Aorta (tissue), 5 donors: ENCODE measurements at regions not wholly inside any gene's neighbourhood (a gene's known extent, or its start where the extent isn't known, plus 50 kb on each side); places are given as distances from the start of the nearest gene placed in this dataset.
A peak's percentile ranks its signal among the peaks of the same experiment; 100 is the strongest.

Source experiments
- ATAC-seq: fragments of 200-7000 bp; cut with Tn5 transposase; one replicate; pipeline ENCODE4 v1.9.1; 2022; ENCODE audit warnings: moderate library complexity; ENCODE audit not compliant: low FRiP score
- DNase-seq, 2 donors: peaks; one replicate each; pipeline ENCODE4 v3.0.0-alpha.2; 2020
- H3K27ac ChIP-seq, 2 donors: one replicate each; pipeline ENCODE4 v1.5.1; 2013; ENCODE audit warnings: low read length in 2 of 2, mild to moderate bottlenecking in 2 of 2, moderate library complexity in 2 of 2, control low read depth in 1 of 2, inconsistent platforms in 1 of 2, low read depth in 1 of 2
- H3K27me3 ChIP-seq, 2 donors: one replicate each; pipeline ENCODE4 v1.6.1; 2013; ENCODE audit warnings: control low read depth in 1 of 2, low read length in 1 of 2, mild to moderate bottlenecking in 1 of 2, moderate library complexity in 1 of 2; ENCODE audit not compliant: insufficient read depth in 2 of 2, control insufficient read depth in 1 of 2
- H3K36me3 ChIP-seq, 2 donors: one replicate each; pipeline ENCODE4 v1.6.1; 2013; ENCODE audit warnings: control low read depth in 1 of 2, low read length in 1 of 2, mild to moderate bottlenecking in 1 of 2; ENCODE audit not compliant: insufficient read depth in 2 of 2, control insufficient read depth in 1 of 2
- H3K4me1 ChIP-seq, 2 donors: one replicate each; pipeline ENCODE4 v1.6.1; 2013; ENCODE audit warnings: low read length in 2 of 2, control low read depth in 1 of 2, mild to moderate bottlenecking in 1 of 2, moderate library complexity in 1 of 2; ENCODE audit not compliant: insufficient read depth in 2 of 2, control insufficient read depth in 1 of 2
- H3K4me3 ChIP-seq, 2 donors: one replicate each; pipeline ENCODE4 v1.5.1; 2013; ENCODE audit warnings: low read length in 2 of 2, control low read depth in 1 of 2, mild to moderate bottlenecking in 1 of 2
- H3K9me3 ChIP-seq: one replicate; pipeline ENCODE4 v1.6.1; 2013; ENCODE audit warnings: mild to moderate bottlenecking, low read length; ENCODE audit not compliant: control insufficient read depth
- WGBS, 2 donors: extraction: QIAGEN DNeasy Blood & Tissue Kit; methylation state at CpG; one replicate each; pipeline ENCODE4 v1.1.7; 2013; 5-methylcytosine and 5-hydroxymethylcytosine counted together
- intact Hi-C, 2 donors: fragments of 100-400 bp; cut with DNase I; formaldehyde crosslinking; loops; one replicate each; pipeline versions ENCODE4 v1.14.2 to v1.15.0; 2022
- donor health status: healthy with polysubstance abuse.
- donor health status: Bipolar disorder and iron deficiency.
- donor health status: DM: no; HTN: no; CAD: no.
- donor health status: DM: no; HTN: no; CAD: no.
- donor health status: DM: yes; HTN: yes; CAD: no.

GRCh38 chr14:85798856-85799255, 268.9 kb downstream of the FLRT2 start:
- no peaks in the 10 kb centered on the region for H3K4me1 ChIP-seq
- no peaks in the 10 kb centered on the region for H3K36me3 ChIP-seq
- H3K27me3 ChIP-seq, result no peaks in the 10 kb centered on the region
- ATAC-seq, result no peak
- no peak overlapping the region for H3K27ac ChIP-seq
- H3K9me3 ChIP-seq, result no peaks in the 10 kb centered on the region
- no peak for DNase-seq
- 71 to 78% methylated on average over 5 of the region's 5 CpGs for WGBS, 2 donors
- no peak overlapping the region for H3K4me3 ChIP-seq
- intact Hi-C loops, result no loop called here

- WGBS, 2 donors, result 11 to 14% methylated on average over 1 of the region's 1 CpG
- intact Hi-C loops, result no loop called here
Measured at GRCh38 chr14:85793533-85793932, 263.6 kb downstream of the FLRT2 start.

GRCh38 chr14:85789506-85789905, 259.6 kb downstream of the FLRT2 start:
- H3K4me3 ChIP-seq, result no peak overlapping the region
- H3K4me1 ChIP-seq, result no peaks in the 10 kb centered on the region
- ATAC-seq (no peak), DNase-seq (no peak)
- WGBS, 2 donors, result 29 to 50% methylated on average over 2 of the region's 2 CpGs
- H3K36me3 ChIP-seq, result no peaks in the 10 kb centered on the region
- H3K27ac ChIP-seq, result no peak overlapping the region
- no peaks in the 10 kb centered on the region for H3K27me3 ChIP-seq
- H3K9me3 ChIP-seq, result peaks cover 1% of the 10 kb centered on the region
- intact Hi-C loops, result no loop called here

More at GRCh38 chr14:85793533-85793932, 263.6 kb downstream of the FLRT2 start:
- no peak overlapping the region for H3K27ac ChIP-seq
- peaks cover 1% of the 10 kb centered on the region for H3K9me3 ChIP-seq
- no peak for DNase-seq
- no peaks in the 10 kb centered on the region for H3K36me3 ChIP-seq
- ATAC-seq, result no peak
- no peak overlapping the region for H3K4me3 ChIP-seq
- no peaks in the 10 kb centered on the region for H3K27me3 ChIP-seq
- no peaks in the 10 kb centered on the region for H3K4me1 ChIP-seq

- no peak for DNase-seq
- 56 to 73% methylated on average over 2 of the region's 2 CpGs for WGBS, 2 donors
- intact Hi-C loops, result no loop called here
- ATAC-seq, result no peak
- H3K27me3 ChIP-seq, result no peaks in the 10 kb centered on the region
- H3K36me3 ChIP-seq, result no peaks in the 10 kb centered on the region
- no peaks in the 10 kb centered on the region for H3K4me1 ChIP-seq
- H3K4me3 ChIP-seq, result no peak overlapping the region
- no peak overlapping the region for H3K27ac ChIP-seq
- peaks cover 1% of the 10 kb centered on the region for H3K9me3 ChIP-seq
Measured at GRCh38 chr14:85788470-85789233, 258.7 kb downstream of the FLRT2 start.

GRCh38 chr14:85766295-85766694, 236.4 kb downstream of the FLRT2 start:
- WGBS, 2 donors, result 88% methylated on average over 3 of the region's 3 CpGs
- H3K4me3 ChIP-seq, result no peak overlapping the region
- H3K4me1 ChIP-seq, result no peaks in the 10 kb centered on the region
- no peak overlapping the region for H3K27ac ChIP-seq
- H3K9me3 ChIP-seq, result peaks cover under 1% of the 10 kb centered on the region
- intact Hi-C loops, result no loop called here
- H3K27me3 ChIP-seq, result no peaks in the 10 kb centered on the region
- no peaks in the 10 kb centered on the region for H3K36me3 ChIP-seq
- no peak for DNase-seq
- no peak for ATAC-seq

GRCh38 chr14:85764822-85765221, 234.9 kb downstream of the FLRT2 start:
- H3K27ac ChIP-seq, result no peak overlapping the region
- 27 to 38% methylated on average over 6 of the region's 6 CpGs for WGBS, 2 donors
- no peaks in the 10 kb centered on the region for H3K27me3 ChIP-seq
- DNase-seq (peak in 1 of 2 donors; percentile 49), ATAC-seq (peak; percentile 60)
- H3K36me3 ChIP-seq, result no peaks in the 10 kb centered on the region
- intact Hi-C loops, result no loop called here
- no peaks in the 10 kb centered on the region for H3K4me1 ChIP-seq
- H3K9me3 ChIP-seq, result peaks cover 5% of the 10 kb centered on the region
- H3K4me3 ChIP-seq, result no peak overlapping the region

GRCh38 chr14:85762526-85762925, 232.6 kb downstream of the FLRT2 start:
- intact Hi-C loops, result no loop called here
- Histone ChIP-seq H3K4me3 (no peak overlapping the region), H3K27me3 (no peaks in the 10 kb centered on the region), H3K4me1 (no peaks in the 10 kb centered on the region), H3K27ac (no peak overlapping the region), H3K9me3 (peaks cover 5% of the 10 kb centered on the region), H3K36me3 (no peaks in the 10 kb centered on the region)
- ATAC-seq (no peak), DNase-seq (no peak)
- 75 to 82% methylated on average over 4 of the region's 4 CpGs for WGBS, 2 donors

- Histone ChIP-seq H3K4me1 (no peaks in the 10 kb centered on the region), H3K27me3 (no peaks in the 10 kb centered on the region), H3K9me3 (peaks cover 2% of the 10 kb centered on the region), H3K4me3 (no peak overlapping the region), H3K36me3 (no peaks in the 10 kb centered on the region), H3K27ac (no peak overlapping the region)
- WGBS, 2 donors, result 42 to 66% methylated on average over 2 of the region's 2 CpGs
- no peak for DNase-seq
- intact Hi-C loops, result no loop called here
- no peak for ATAC-seq
Measured at GRCh38 chr14:85752175-85752574, 222.2 kb downstream of the FLRT2 start.

GRCh38 chr14:85744573-85744972, 214.6 kb downstream of the FLRT2 start:
- no peak for DNase-seq
- intact Hi-C loops, result no loop called here
- no peaks in the 10 kb centered on the region for H3K4me1 ChIP-seq

More at GRCh38 chr14:85744573-85744972, 214.6 kb downstream of the FLRT2 start:
- Histone ChIP-seq H3K9me3 (peaks cover 2% of the 10 kb centered on the region), H3K27me3 (no peaks in the 10 kb centered on the region), H3K36me3 (no peaks in the 10 kb centered on the region), H3K4me3 (no peak overlapping the region), H3K27ac (no peak overlapping the region)
- ATAC-seq, result no peak
- WGBS, 2 donors, result 88 to 92% methylated on average over 4 of the region's 4 CpGs
